PC-9 (cell line): ENCODE measurements at regions not wholly inside any gene's neighbourhood (a gene's known extent, or its start where the extent isn't known, plus 50 kb on each side); places are given as distances from the start of the nearest gene placed in this dataset.
"Not testable (repeated sequence)": the region's sequence is repeated elsewhere in the genome, so short reads cannot be mapped to it uniquely, and the experiment has no call there.

Experiments
- CTCF ChIP-seq: fragments of 200-600 bp; sonication (generic); conservative IDR thresholded peaks from 2 replicates; pipeline ENCODE4 v1.6.1; 2017; ENCODE audit warnings: mixed run types, antibody characterized with exemption, mild to moderate bottlenecking, moderate library complexity
- EZH2 ChIP-seq: fragments of 200-600 bp; sonication (generic); IDR thresholded peaks from 2 replicates; pipeline ENCODE4 v1.8.0; 2017; ENCODE audit warnings: antibody characterized with exemption, low read depth

DNA sequence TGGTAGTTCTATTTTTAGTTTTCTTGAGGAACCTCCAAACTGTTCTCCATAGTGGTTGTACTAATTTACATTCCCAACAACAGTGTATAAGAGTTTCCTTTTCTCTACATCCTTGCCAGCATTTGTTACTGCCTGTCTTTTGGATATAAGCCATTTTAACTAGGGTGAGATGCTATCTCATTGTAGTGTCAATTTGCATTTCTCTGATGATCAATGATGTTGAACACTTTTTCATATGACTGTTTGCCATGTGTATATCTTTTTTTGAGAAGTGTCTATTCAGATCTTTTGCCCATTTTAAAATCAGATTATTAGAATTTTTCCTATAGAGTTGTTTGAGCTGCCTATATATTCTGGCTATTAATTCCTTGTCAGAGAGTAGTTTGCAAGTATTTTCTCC is 138.9 kb downstream of the MACROH2A1 start:
- TF ChIP-seq CTCF, EZH2: not testable (repeated sequence)
